ENCODE measurements at regions not wholly inside any gene's neighbourhood (a gene's known extent, or its start where the extent isn't known, plus 50 kb on each side); places are given as distances from the start of the nearest gene placed in this dataset.
A peak's percentile ranks its signal among the peaks of the same experiment; 100 is the strongest.

DNA sequence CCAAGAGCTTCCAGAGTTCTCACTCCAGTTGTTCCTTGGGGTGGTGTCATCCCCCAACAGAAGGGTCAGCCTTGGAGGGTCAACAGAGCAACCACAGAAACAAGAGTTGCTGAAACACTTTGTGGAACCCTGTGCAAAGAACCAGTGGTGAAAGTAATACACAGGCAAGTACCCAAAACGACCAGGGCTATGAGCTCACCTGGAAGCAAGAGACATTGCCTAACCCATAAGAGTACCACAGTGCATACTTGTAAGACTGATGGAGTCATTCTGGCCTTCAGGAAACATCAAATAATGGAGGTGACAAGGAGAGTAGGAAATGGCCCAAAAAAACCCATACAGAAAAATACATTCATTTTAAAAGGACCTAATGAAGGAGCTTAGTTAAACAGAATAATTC is 184.3 kb upstream of the TSC22D1 start:
- DNase-seq (ENCODE audit: low spot score), result no peak
- no peak for TF ChIP-seq CTCF (IDR thresholded peaks at IDR 0.05)
- Mint-ChIP-seq H3K27ac (ENCODE audit: unreplicated experiment) (no peak overlapping the region), H3K4me1 (ENCODE audit: low read depth) (peaks cover 40% of the 10 kb centered on the region), H3K27me3 (ENCODE audit: low read depth) (no peaks in the 10 kb centered on the region), H3K36me3 (ENCODE audit: low read depth) (no peaks in the 10 kb centered on the region), H3K9me3 (ENCODE audit: low read depth) (no peaks in the 10 kb centered on the region), H3K4me3 (ENCODE audit: unreplicated experiment) (no peak overlapping the region)

- DNase-seq (ENCODE audit: low spot score), result no peak
- H3K4me3 Mint-ChIP-seq (ENCODE audit: unreplicated experiment), result no peak overlapping the region
- H3K9me3 Mint-ChIP-seq (ENCODE audit: low read depth), result no peaks in the 10 kb centered on the region
- H3K36me3 Mint-ChIP-seq (ENCODE audit: low read depth), result no peaks in the 10 kb centered on the region
- peak overlapping the region; percentile 88 for H3K27ac Mint-ChIP-seq (ENCODE audit: unreplicated experiment)
- TF ChIP-seq CTCF (IDR thresholded peaks at IDR 0.05), result no peak
- peaks cover 40% of the 10 kb centered on the region for H3K4me1 Mint-ChIP-seq (ENCODE audit: low read depth)
- H3K27me3 Mint-ChIP-seq (ENCODE audit: low read depth), result no peaks in the 10 kb centered on the region
Measured at GRCh38 chr13:44759384-44760360, 183.5 kb upstream of the TSC22D1 start.

DNA sequence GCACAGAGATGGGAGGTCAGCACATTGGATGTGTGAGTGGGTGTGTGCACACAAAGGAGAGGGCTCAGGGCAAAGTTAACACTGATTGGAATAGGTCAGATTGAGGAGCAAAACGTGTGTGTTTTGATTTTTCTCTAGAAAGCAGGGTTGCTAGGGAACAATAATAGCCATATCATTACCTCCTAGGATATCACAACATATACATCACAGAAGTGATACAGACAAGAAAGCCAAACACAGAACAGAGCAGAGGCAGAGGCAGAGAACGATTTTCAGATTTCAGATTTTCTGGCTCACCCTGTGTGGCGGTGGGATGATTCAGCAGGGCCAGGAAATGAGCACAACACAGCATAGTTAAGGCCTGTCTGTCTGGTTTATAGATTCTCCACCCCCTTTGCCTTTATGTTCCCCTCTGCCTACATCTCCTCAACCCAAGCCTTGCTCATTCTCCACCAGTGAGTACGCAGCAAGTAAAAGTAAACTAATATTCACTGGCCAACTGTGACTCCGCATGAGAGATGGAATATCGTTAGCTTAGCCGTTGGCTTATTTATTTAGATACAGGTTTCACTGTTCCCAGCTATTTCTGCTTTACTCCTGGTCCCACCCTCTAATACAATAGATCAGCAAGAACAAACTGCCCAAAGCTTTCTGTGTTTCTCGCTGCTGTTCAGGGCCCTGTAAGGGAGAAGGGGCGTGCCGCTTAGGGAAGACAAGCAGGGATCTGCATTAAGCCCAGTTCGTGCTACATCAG is 182.7 kb upstream of the TSC22D1 start:
- no peak overlapping the region for H3K4me3 Mint-ChIP-seq (ENCODE audit: unreplicated experiment)

GRCh38 chr13:44757671-44758070 is 181.5 kb upstream of the TSC22D1 start:
- Mint-ChIP-seq H3K36me3 (ENCODE audit: low read depth) (no peaks in the 10 kb centered on the region), H3K9me3 (ENCODE audit: low read depth) (no peaks in the 10 kb centered on the region), H3K4me3 (ENCODE audit: unreplicated experiment) (no peak overlapping the region), H3K27me3 (ENCODE audit: low read depth) (no peaks in the 10 kb centered on the region), H3K4me1 (ENCODE audit: low read depth) (peaks cover 34% of the 10 kb centered on the region), H3K27ac (ENCODE audit: unreplicated experiment) (no peak overlapping the region)
- no peak for DNase-seq (ENCODE audit: low spot score)
- no peak for TF ChIP-seq CTCF (IDR thresholded peaks at IDR 0.05)

More for the DNA sequence above, 182.7 kb upstream of the TSC22D1 start:
- no peaks in the 10 kb centered on the region for H3K36me3 Mint-ChIP-seq (ENCODE audit: low read depth)
- no peaks in the 10 kb centered on the region for H3K9me3 Mint-ChIP-seq (ENCODE audit: low read depth)
- H3K4me1 Mint-ChIP-seq (ENCODE audit: low read depth), result peaks cover 34% of the 10 kb centered on the region
- DNase-seq (ENCODE audit: low spot score), result no peak
- no peaks in the 10 kb centered on the region for H3K27me3 Mint-ChIP-seq (ENCODE audit: low read depth)
- H3K27ac Mint-ChIP-seq (ENCODE audit: unreplicated experiment), result peak overlapping the region; percentile 88
- no peak for TF ChIP-seq CTCF (IDR thresholded peaks at IDR 0.05)

DNA sequence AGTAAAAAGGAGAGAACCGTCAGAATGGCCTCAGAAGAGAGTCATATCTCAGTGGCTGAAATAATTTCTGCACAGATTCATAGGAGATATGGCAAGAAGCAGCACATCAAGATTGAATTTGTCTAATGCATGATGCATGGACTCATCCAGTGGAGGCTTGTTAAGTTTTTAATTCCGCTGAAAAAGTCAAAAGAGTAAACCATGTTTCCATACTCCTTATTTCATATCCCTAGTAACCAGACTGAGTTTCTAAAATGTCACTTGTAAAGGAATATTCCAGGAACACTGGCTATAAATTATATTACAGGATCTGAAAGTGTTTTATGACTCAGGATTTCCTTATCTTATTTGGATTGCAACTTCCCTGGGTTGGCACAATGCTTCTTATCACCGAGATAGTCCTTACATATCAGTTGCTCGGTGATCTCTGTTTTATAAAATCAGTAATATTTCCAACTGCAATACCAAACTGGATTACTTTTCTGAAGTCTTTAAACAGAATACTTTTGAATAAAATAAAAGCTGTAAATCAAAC is 180.2 kb upstream of the TSC22D1 start:
- Mint-ChIP-seq H3K9me3 (ENCODE audit: low read depth) (no peaks in the 10 kb centered on the region), H3K27me3 (ENCODE audit: low read depth) (no peaks in the 10 kb centered on the region), H3K36me3 (ENCODE audit: low read depth) (no peaks in the 10 kb centered on the region), H3K4me1 (ENCODE audit: low read depth) (peaks cover 34% of the 10 kb centered on the region), H3K4me3 (ENCODE audit: unreplicated experiment) (no peak overlapping the region), H3K27ac (ENCODE audit: unreplicated experiment) (peak overlapping the region; percentile 39)
- no peak for DNase-seq (ENCODE audit: low spot score)
- TF ChIP-seq CTCF (IDR thresholded peaks at IDR 0.05), result no peak

All from chondrocyte (in vitro differentiated cells).